Effector CD8-positive, alpha-beta T cell (primary cell): ENCODE measurements at regions not wholly inside any gene's neighbourhood (a gene's known extent, or its start where the extent isn't known, plus 50 kb on each side); places are given as distances from the start of the nearest gene placed in this dataset.

Experiments used
- DNase-seq: peaks from one replicate; lab custom pipeline; 2025; lab: John Stamatoyannopoulos, UW

- no peak for DNase-seq
Observed at GRCh38 chr11:129266536-129266935, 74.4 kb upstream of the ARHGAP32 start.

- no peak for DNase-seq
Observed at GRCh38 chr11:129265125-129265788, 73.1 kb upstream of the ARHGAP32 start.

- no peak for DNase-seq
Observed at GRCh38 chr11:129264114-129264513, 72.0 kb upstream of the ARHGAP32 start.

- DNase-seq = no peak
Observed at GRCh38 chr11:129260750-129261149, 68.6 kb upstream of the ARHGAP32 start.

GRCh38 chr11:129259931-129260348, 67.8 kb upstream of the ARHGAP32 start:
- no peak for DNase-seq

GRCh38 chr11:129258205-129258604, 66.1 kb upstream of the ARHGAP32 start:
- DNase-seq = no peak

- DNase-seq = no peak
Observed at GRCh38 chr11:129257512-129257911, 65.4 kb upstream of the ARHGAP32 start.

GRCh38 chr11:129252621-129253020, 60.5 kb upstream of the ARHGAP32 start:
- no peak for DNase-seq

- no peak for DNase-seq
Observed at GRCh38 chr11:129251067-129251466, 58.9 kb upstream of the ARHGAP32 start.

GRCh38 chr11:129249923-129250322, 57.8 kb upstream of the ARHGAP32 start:
- no peak for DNase-seq

GRCh38 chr11:129249351-129249750, 57.2 kb upstream of the ARHGAP32 start:
- no peak for DNase-seq

- DNase-seq = no peak
Observed at GRCh38 chr11:129248618-129249017, 56.5 kb upstream of the ARHGAP32 start.

GRCh38 chr11:129247135-129247534, 55.0 kb upstream of the ARHGAP32 start:
- no peak for DNase-seq

- no peak for DNase-seq
Observed at GRCh38 chr11:129242855-129243254, 50.7 kb upstream of the ARHGAP32 start.
